Cardiac muscle cell (in vitro differentiated cells and primary cell): ENCODE measurements at regions not wholly inside any gene's neighbourhood (a gene's known extent, or its start where the extent isn't known, plus 50 kb on each side); places are given as distances from the start of the nearest gene placed in this dataset.

Source experiments
- DNase-seq, 2 donors: peaks; one replicate each; pipeline versions ENCODE4 v3.0.0 to v3.0.0-alpha.2; 2010 to 2017; ENCODE audit warnings: low read depth in 1 of 2, low spot score in 1 of 2
- H3K27ac ChIP-seq: fragments of 200-600 bp; sonication (generic); 2 replicates; pipeline ENCODE4 v1.5.1; 2016
- H3K27me3 ChIP-seq: fragments of 200-600 bp; sonication (generic); 2 replicates; pipeline ENCODE4 v1.6.0; 2016; ENCODE audit warnings: control low read depth
- H3K36me3 ChIP-seq: fragments of 200-600 bp; sonication (generic); 2 replicates; pipeline ENCODE4 v1.5.1; 2016; ENCODE audit warnings: control low read depth
- H3K4me1 ChIP-seq: fragments of 200-600 bp; sonication (generic); 2 replicates; pipeline ENCODE4 v1.8.1; 2017; ENCODE audit warnings: low read depth, mild to moderate bottlenecking, mixed run types
- H3K4me3 ChIP-seq: fragments of 200-600 bp; sonication (generic); 2 replicates; pipeline ENCODE4 v1.5.1; 2016; ENCODE audit warnings: mild to moderate bottlenecking
- H3K9me3 ChIP-seq: fragments of 200-600 bp; sonication (generic); 2 replicates; pipeline ENCODE4 v1.5.1; 2017; ENCODE audit warnings: low read depth, mild to moderate bottlenecking, control low read depth
- TF ChIP-seq, protein P1 (sequence below): IDR thresholded peaks from 2 replicates; pipeline ENCODE4 v1.5.1; 2012; ENCODE audit warnings: low read depth, mild to moderate bottlenecking, low read length

DNA sequence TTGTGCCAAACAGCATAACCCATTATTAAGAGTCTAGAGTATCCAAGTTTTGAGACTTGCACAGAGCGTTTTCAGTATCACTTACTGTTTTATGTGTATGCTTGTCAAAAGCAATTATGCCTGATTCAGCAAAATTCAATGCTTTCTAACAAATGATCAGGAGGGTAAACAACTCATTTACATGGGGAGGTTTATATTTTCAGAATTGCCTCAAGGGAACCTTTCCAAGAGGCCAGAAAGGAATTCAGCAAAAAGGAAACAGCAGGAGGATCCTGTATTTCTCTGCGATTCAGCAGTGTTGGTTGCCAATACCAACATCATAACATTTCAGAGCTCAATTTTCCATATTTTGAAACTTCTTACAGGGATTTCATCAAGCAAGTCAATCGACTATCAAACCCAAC, 69.3 kb upstream of the DAB2 start:
- TF ChIP-seq, protein P1, sequence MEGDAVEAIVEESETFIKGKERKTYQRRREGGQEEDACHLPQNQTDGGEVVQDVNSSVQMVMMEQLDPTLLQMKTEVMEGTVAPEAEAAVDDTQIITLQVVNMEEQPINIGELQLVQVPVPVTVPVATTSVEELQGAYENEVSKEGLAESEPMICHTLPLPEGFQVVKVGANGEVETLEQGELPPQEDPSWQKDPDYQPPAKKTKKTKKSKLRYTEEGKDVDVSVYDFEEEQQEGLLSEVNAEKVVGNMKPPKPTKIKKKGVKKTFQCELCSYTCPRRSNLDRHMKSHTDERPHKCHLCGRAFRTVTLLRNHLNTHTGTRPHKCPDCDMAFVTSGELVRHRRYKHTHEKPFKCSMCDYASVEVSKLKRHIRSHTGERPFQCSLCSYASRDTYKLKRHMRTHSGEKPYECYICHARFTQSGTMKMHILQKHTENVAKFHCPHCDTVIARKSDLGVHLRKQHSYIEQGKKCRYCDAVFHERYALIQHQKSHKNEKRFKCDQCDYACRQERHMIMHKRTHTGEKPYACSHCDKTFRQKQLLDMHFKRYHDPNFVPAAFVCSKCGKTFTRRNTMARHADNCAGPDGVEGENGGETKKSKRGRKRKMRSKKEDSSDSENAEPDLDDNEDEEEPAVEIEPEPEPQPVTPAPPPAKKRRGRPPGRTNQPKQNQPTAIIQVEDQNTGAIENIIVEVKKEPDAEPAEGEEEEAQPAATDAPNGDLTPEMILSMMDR, result no peak
- H3K4me1 ChIP-seq, result no peaks in the 10 kb centered on the region
- peak in 1 of 2 donors; percentile 73 for DNase-seq
- no peaks in the 10 kb centered on the region for H3K9me3 ChIP-seq
- H3K27ac ChIP-seq, result no peak overlapping the region
- H3K36me3 ChIP-seq, result no peaks in the 10 kb centered on the region
- H3K27me3 ChIP-seq, result no peaks in the 10 kb centered on the region
- H3K4me3 ChIP-seq, result no peak overlapping the region

DNA sequence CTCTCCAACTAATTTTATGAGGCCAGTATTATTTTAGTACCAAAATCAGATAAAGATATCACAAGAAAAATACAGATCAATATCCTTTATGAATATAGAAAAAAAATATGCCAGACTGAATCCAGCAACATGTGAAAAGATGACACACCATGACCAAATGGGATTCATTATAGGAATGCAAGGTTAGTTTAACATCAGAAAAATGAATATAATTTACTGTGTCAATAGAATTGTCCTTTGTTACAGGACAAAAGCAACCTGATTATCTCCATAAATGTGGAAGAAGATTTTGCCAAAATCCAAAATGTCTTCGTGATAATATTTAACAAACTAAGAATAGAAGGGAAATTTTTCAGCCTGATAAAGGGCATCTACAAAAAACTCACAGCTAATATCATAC, 66.4 kb upstream of the DAB2 start:
- DNase-seq, result no peak
- H3K27me3 ChIP-seq, result no peaks in the 10 kb centered on the region
- H3K27ac ChIP-seq, result no peak overlapping the region
- no peaks in the 10 kb centered on the region for H3K36me3 ChIP-seq
- no peak overlapping the region for H3K4me3 ChIP-seq
- H3K4me1 ChIP-seq, result no peaks in the 10 kb centered on the region
- no peaks in the 10 kb centered on the region for H3K9me3 ChIP-seq
- TF ChIP-seq, protein P1, result no peak

DNA sequence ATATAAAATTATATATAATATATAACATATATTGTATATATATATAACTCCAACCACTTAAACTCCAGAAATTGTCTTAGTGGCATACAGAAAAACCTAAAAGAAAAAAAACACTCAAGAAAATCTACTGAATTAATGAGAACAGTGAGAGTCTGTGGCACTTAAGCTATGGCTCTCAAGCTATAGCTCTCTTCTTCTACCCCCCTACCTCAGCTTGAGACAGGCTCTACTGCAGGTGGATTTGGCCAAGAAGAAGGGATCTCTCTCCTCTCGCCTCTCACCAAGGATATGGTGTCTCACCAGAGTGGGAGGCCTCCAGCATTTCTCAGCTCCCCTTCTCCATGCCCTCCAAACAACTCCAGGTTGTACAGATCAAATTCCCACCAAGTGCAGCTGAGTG, 64.5 kb upstream of the DAB2 start:
- Histone ChIP-seq H3K27ac (no peak overlapping the region), H3K36me3 (no peaks in the 10 kb centered on the region), H3K4me1 (no peaks in the 10 kb centered on the region), H3K9me3 (no peaks in the 10 kb centered on the region), H3K27me3 (no peaks in the 10 kb centered on the region), H3K4me3 (no peak overlapping the region)
- DNase-seq, result no peak
- TF ChIP-seq, protein P1, result no peak

DNA sequence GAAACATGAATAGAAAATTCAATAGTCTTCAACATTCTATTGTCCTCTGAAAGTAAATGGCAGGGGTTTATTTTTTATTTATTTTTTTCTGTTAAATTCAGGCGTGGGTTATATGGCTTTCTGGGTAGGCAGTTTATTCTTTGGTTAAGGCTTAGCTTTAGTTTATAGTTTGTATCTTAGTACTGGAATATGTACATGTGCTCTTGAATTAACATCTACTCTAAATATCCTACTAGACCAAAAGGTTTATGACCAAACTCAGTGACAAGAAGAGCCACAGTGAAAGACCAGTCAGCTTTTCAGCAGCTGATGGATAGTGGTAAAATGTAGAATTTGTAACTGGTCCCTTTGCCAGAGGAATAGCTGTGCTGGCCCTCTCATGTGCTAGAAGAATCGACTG, 62.0 kb upstream of the DAB2 start:
- Histone ChIP-seq H3K4me3 (no peak overlapping the region), H3K27me3 (no peaks in the 10 kb centered on the region), H3K27ac (no peak overlapping the region), H3K9me3 (no peaks in the 10 kb centered on the region), H3K4me1 (no peaks in the 10 kb centered on the region), H3K36me3 (no peaks in the 10 kb centered on the region)
- TF ChIP-seq, protein P1, result no peak
- no peak for DNase-seq

DNA sequence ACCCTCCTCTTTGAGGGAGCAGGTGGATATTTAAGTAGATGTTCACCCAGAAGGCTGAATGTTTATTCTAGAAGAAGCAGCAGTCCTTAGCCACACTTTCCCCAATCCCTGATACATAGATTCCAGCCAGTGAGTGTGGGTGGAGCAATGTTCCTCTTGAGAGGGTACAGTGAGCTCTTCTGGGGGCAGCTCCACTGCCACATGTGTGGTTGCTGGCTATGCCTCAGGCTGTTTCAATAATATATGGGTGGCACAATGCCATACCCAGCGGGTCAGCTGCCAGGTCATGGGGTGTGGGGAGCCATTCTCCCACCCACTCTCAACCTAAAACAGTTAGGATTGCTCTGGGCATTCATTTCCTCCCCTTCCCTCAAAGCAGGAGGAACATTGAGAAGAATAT, 61.6 kb upstream of the DAB2 start:
- no peaks in the 10 kb centered on the region for H3K9me3 ChIP-seq
- no peak for DNase-seq
- H3K4me1 ChIP-seq, result no peaks in the 10 kb centered on the region
- no peak overlapping the region for H3K27ac ChIP-seq
- no peak overlapping the region for H3K4me3 ChIP-seq
- TF ChIP-seq, protein P1, result no peak
- H3K36me3 ChIP-seq, result no peaks in the 10 kb centered on the region
- no peaks in the 10 kb centered on the region for H3K27me3 ChIP-seq

DNA sequence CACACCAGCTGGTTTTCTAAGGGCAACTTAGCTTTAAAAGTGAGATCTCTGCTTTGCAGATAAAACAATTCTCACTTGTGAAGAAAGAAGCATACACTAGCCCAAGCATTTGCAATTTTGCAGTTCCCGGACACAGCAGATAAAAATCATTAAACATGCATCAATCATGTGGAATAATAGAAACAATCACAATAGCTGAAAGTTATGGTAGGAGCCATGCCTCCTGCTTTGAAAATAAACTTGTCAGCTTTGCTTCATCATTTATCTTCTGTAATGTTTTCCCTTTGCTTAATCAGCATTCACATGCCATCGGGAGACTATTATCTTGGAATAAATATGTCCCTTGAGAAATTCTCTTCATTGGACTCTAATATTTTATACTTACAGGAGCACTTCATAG, 60.3 kb upstream of the DAB2 start:
- DNase-seq, result no peak
- Histone ChIP-seq H3K27ac (no peak overlapping the region), H3K4me1 (no peaks in the 10 kb centered on the region), H3K36me3 (no peaks in the 10 kb centered on the region), H3K9me3 (no peaks in the 10 kb centered on the region), H3K4me3 (no peak overlapping the region), H3K27me3 (no peaks in the 10 kb centered on the region)
- TF ChIP-seq, protein P1, result no peak
